ENCODE measurements at regions not wholly inside any gene's neighbourhood (a gene's known extent, or its start where the extent isn't known, plus 50 kb on each side); places are given as distances from the start of the nearest gene placed in this dataset.

DNA sequence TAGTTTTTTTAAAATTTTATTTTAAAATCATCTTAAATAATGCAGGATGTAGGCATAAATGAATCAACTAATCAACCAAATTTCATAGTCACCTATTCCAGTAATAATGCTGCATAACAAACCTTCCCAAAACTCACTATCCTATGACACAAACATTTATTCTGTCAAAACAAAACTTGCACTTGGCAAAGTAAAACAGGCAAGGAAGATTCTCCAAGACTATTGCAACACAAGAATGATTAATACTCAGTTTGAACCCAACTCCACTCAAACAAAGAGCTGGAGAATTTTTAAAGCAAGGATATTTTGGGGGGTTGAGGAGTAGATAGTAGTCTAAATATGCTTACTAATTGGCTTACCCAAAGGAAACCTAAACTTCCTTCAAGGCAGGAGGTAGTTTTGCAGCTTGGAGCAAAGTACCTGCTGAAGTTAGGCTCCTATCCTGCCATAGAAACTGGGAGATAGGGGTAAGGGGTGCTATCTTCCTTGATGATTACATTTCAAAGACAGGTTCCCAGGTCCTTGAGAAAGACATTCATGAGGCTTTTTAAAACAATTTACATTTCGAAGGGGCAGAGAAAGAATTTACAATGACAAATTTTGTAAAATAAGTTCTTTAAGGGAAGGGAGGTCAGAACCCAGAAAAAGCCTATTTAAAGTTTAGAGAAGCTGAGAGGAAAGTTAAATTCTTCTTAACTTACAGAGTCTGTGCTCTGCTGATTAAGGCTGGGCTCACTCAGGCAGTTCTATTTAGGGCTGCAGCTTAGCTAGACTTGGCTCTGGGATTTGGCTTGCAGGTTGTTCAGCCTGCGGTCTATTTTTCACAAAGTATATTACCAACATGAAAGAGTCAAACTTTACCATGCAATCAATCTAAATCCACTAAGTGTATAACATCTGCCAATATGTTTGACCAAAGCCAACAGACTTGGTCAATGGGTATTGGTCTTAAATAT lies 549.0 kb downstream of the KCTD12 start:
- DNase-seq (ENCODE audit: low read depth, low spot score) (no peak), FAIRE-seq (no peak)
- dilution Hi-C loops (cut with MboI; ENCODE audit: extremely low pct_ligation_motif_present, low sequenced_read_pairs) = no loop called here
- Histone ChIP-seq H3K9me3 (ENCODE audit: control insufficient read depth, low read depth, low read length) (no peaks in the 10 kb centered on the region), H3K4me2 (ENCODE audit: control insufficient read depth, extremely low read depth, insufficient read depth, low read depth, low read length) (no peak overlapping the region), H4K20me1 (ENCODE audit: control insufficient read depth, extremely low read depth, insufficient read depth, low read length) (no peaks in the 10 kb centered on the region), H3K27ac (ENCODE audit: control insufficient read depth, insufficient read depth, low read length) (no peak overlapping the region), H2AFZ (ENCODE audit: control insufficient read depth, low read length) (no peak overlapping the region), H3K4me3 (ENCODE audit: control insufficient read depth in 2 of 3, extremely low read depth in 1 of 3, insufficient read depth in 2 of 3, low read depth in 1 of 3, low read length in 3 of 3) (no peak overlapping the region), H3K9ac (ENCODE audit: control insufficient read depth, extremely low read depth, insufficient read depth, low read length) (no peak overlapping the region), H3K36me3 (ENCODE audit: control insufficient read depth in 2 of 2, extremely low read depth in 1 of 2, insufficient read depth in 2 of 2, low read length in 2 of 2) (no peaks in the 10 kb centered on the region), H3K27me3 (ENCODE audit: control insufficient read depth, extremely low read depth, insufficient read depth, low read length) (no peaks in the 10 kb centered on the region), H3K79me2 (ENCODE audit: control insufficient read depth, insufficient read depth, low read length) (no peaks in the 10 kb centered on the region), H3K4me1 (ENCODE audit: control insufficient read depth, extremely low read depth, insufficient read depth, low read length) (no peaks in the 10 kb centered on the region), H3K9me1 (ENCODE audit: control insufficient read depth, extremely low read depth, insufficient read depth, low read length) (no peaks in the 10 kb centered on the region)
- TF ChIP-seq EZH2 (IDR thresholded peaks at IDR 0.05; ENCODE audit: low read length) = no peak
- TF ChIP-seq, protein P1, sequence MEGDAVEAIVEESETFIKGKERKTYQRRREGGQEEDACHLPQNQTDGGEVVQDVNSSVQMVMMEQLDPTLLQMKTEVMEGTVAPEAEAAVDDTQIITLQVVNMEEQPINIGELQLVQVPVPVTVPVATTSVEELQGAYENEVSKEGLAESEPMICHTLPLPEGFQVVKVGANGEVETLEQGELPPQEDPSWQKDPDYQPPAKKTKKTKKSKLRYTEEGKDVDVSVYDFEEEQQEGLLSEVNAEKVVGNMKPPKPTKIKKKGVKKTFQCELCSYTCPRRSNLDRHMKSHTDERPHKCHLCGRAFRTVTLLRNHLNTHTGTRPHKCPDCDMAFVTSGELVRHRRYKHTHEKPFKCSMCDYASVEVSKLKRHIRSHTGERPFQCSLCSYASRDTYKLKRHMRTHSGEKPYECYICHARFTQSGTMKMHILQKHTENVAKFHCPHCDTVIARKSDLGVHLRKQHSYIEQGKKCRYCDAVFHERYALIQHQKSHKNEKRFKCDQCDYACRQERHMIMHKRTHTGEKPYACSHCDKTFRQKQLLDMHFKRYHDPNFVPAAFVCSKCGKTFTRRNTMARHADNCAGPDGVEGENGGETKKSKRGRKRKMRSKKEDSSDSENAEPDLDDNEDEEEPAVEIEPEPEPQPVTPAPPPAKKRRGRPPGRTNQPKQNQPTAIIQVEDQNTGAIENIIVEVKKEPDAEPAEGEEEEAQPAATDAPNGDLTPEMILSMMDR (optimal IDR thresholded peaks at IDR 0.05 in 1 of 3, IDR thresholded peaks at IDR 0.05 in 1 of 3, conservative IDR thresholded peaks at IDR 0.05 in 1 of 3; ENCODE audit: extremely low read depth in 1 of 3, insufficient read depth in 2 of 3, low read length in 3 of 3) = no peak

DNA sequence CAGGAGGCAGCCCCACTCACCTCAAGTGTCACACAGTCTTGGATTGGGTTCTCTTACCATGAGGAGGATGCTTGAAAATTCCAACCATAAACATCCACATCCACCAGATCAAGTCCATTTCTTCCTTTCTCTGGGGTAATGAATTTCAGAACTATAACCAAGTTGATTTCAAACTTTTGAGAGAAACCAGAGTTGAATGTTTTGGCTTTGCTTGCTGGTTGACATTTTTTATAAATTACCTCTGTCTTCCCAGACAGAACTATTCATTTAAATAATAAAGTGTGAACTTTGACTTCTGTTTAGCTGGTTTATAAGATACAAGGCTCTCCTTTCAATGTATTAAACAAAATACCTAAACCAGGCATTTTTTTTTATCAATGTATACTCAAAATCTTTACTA lies 550.7 kb downstream of the KCTD12 start:
- no peaks in the 10 kb centered on the region for H3K27me3 ChIP-seq (ENCODE audit: control insufficient read depth, extremely low read depth, insufficient read depth, low read length)
- H3K4me2 ChIP-seq (ENCODE audit: control insufficient read depth, extremely low read depth, insufficient read depth, low read depth, low read length) = no peak overlapping the region
- H4K20me1 ChIP-seq (ENCODE audit: control insufficient read depth, extremely low read depth, insufficient read depth, low read length) = no peaks in the 10 kb centered on the region
- no peak for FAIRE-seq
- H3K9me1 ChIP-seq (ENCODE audit: control insufficient read depth, extremely low read depth, insufficient read depth, low read length) = no peaks in the 10 kb centered on the region
- no peak overlapping the region for H3K27ac ChIP-seq (ENCODE audit: control insufficient read depth, insufficient read depth, low read length)
- H3K9me3 ChIP-seq (ENCODE audit: control insufficient read depth, low read depth, low read length) = no peaks in the 10 kb centered on the region
- DNase-seq (ENCODE audit: low read depth, low spot score) = no peak
- H3K9ac ChIP-seq (ENCODE audit: control insufficient read depth, extremely low read depth, insufficient read depth, low read length) = no peak overlapping the region
- no peaks in the 10 kb centered on the region for H3K4me1 ChIP-seq (ENCODE audit: control insufficient read depth, extremely low read depth, insufficient read depth, low read length)
- no peak overlapping the region for H3K4me3 ChIP-seq (ENCODE audit: control insufficient read depth in 2 of 3, extremely low read depth in 1 of 3, insufficient read depth in 2 of 3, low read depth in 1 of 3, low read length in 3 of 3)
- TF ChIP-seq, protein P1 (optimal IDR thresholded peaks at IDR 0.05 in 1 of 3, IDR thresholded peaks at IDR 0.05 in 1 of 3, conservative IDR thresholded peaks at IDR 0.05 in 1 of 3; ENCODE audit: extremely low read depth in 1 of 3, insufficient read depth in 2 of 3, low read length in 3 of 3) = no peak
- no peak for TF ChIP-seq EZH2 (IDR thresholded peaks at IDR 0.05; ENCODE audit: low read length)
- H3K79me2 ChIP-seq (ENCODE audit: control insufficient read depth, insufficient read depth, low read length) = no peaks in the 10 kb centered on the region
- no peak overlapping the region for H2AFZ ChIP-seq (ENCODE audit: control insufficient read depth, low read length)
- H3K36me3 ChIP-seq (ENCODE audit: control insufficient read depth in 2 of 2, extremely low read depth in 1 of 2, insufficient read depth in 2 of 2, low read length in 2 of 2) = no peaks in the 10 kb centered on the region
- dilution Hi-C loops (cut with MboI; ENCODE audit: extremely low pct_ligation_motif_present, low sequenced_read_pairs) = no loop called here
